ENCODE measurements at regions not wholly inside any gene's neighbourhood (a gene's known extent, or its start where the extent isn't known, plus 50 kb on each side); places are given as distances from the start of the nearest gene placed in this dataset.

- no peaks in the 10 kb centered on the region for H3K27me3 ChIP-seq
- no peaks in the 10 kb centered on the region for H3K9me3 ChIP-seq
- 66% methylated on average over 4 of the region's 4 CpGs for WGBS
- no peak overlapping the region for H3K27ac ChIP-seq
- TF ChIP-seq POLR2A (IDR thresholded peaks at IDR 0.05) (no peak), CTCF (IDR thresholded peaks at IDR 0.05) (no peak)
- no peaks in the 10 kb centered on the region for H3K36me3 ChIP-seq
- no peaks in the 10 kb centered on the region for H3K4me1 ChIP-seq
- no peak for DNase-seq (ENCODE audit: low spot score in 2 of 2)
- H3K4me3 ChIP-seq, result no peak overlapping the region
Measured at GRCh38 chr4:181650033-181650825, 593.0 kb upstream of the TENM3 start.

- 88% methylated on average over 5 of the region's 5 CpGs for WGBS
- no peaks in the 10 kb centered on the region for H3K4me1 ChIP-seq
- H3K9me3 ChIP-seq, result no peaks in the 10 kb centered on the region
- DNase-seq (ENCODE audit: low spot score in 2 of 2), result no peak
- no peaks in the 10 kb centered on the region for H3K36me3 ChIP-seq
- TF ChIP-seq EP300 (IDR thresholded peaks at IDR 0.05) (no peak), CTCF (IDR thresholded peaks at IDR 0.05) (no peak), POLR2A (IDR thresholded peaks at IDR 0.05) (no peak), POLR2AphosphoS5 (IDR thresholded peaks at IDR 0.05) (no peak)
- no peaks in the 10 kb centered on the region for H3K27me3 ChIP-seq
- H3K27ac ChIP-seq, result no peak overlapping the region
- H3K4me3 ChIP-seq, result no peak overlapping the region
Measured at GRCh38 chr4:181656748-181657147, 586.5 kb upstream of the TENM3 start.

GRCh38 chr4:181659202-181659601 is 584.0 kb upstream of the TENM3 start:
- H3K4me1 ChIP-seq, result no peaks in the 10 kb centered on the region
- H3K27ac ChIP-seq, result no peak overlapping the region
- H3K9me3 ChIP-seq, result no peaks in the 10 kb centered on the region
- WGBS, result 75% methylated on average over 3 of the region's 3 CpGs
- no peaks in the 10 kb centered on the region for H3K36me3 ChIP-seq
- no peak overlapping the region for H3K4me3 ChIP-seq
- DNase-seq (ENCODE audit: low spot score in 2 of 2), result no peak
- no peaks in the 10 kb centered on the region for H3K27me3 ChIP-seq
- no peak for TF ChIP-seq CTCF (IDR thresholded peaks at IDR 0.05)
- TF ChIP-seq EP300 (IDR thresholded peaks at IDR 0.05), result no peak
- no peak for TF ChIP-seq POLR2AphosphoS5 (IDR thresholded peaks at IDR 0.05)
- no peak for TF ChIP-seq POLR2A (IDR thresholded peaks at IDR 0.05)

GRCh38 chr4:181659876-181660275 is 583.3 kb upstream of the TENM3 start:
- TF ChIP-seq POLR2AphosphoS5 (IDR thresholded peaks at IDR 0.05), result no peak
- no peak for TF ChIP-seq POLR2A (IDR thresholded peaks at IDR 0.05)
- no peak for TF ChIP-seq CTCF (IDR thresholded peaks at IDR 0.05)
- no peak for TF ChIP-seq EP300 (IDR thresholded peaks at IDR 0.05)
- Histone ChIP-seq H3K4me1 (no peaks in the 10 kb centered on the region), H3K27me3 (no peaks in the 10 kb centered on the region), H3K27ac (no peak overlapping the region), H3K36me3 (no peaks in the 10 kb centered on the region), H3K9me3 (no peaks in the 10 kb centered on the region), H3K4me3 (no peak overlapping the region)
- no peak for DNase-seq (ENCODE audit: low spot score in 2 of 2)
- WGBS, result 81% methylated on average over 6 of the region's 6 CpGs

GRCh38 chr4:181661090-181661489 is 582.1 kb upstream of the TENM3 start:
- Histone ChIP-seq H3K4me3 (no peak overlapping the region), H3K9me3 (no peaks in the 10 kb centered on the region), H3K27me3 (no peaks in the 10 kb centered on the region), H3K4me1 (no peaks in the 10 kb centered on the region), H3K36me3 (no peaks in the 10 kb centered on the region), H3K27ac (no peak overlapping the region)
- no peak for DNase-seq (ENCODE audit: low spot score in 2 of 2)
- TF ChIP-seq POLR2A (IDR thresholded peaks at IDR 0.05) (no peak), CTCF (IDR thresholded peaks at IDR 0.05) (no peak), EP300 (IDR thresholded peaks at IDR 0.05) (no peak), POLR2AphosphoS5 (IDR thresholded peaks at IDR 0.05) (no peak)
- 83% methylated on average over 4 of the region's 4 CpGs for WGBS
